SK-N-SH (cell line): ENCODE measurements at regions not wholly inside any gene's neighbourhood (a gene's known extent, or its start where the extent isn't known, plus 50 kb on each side); places are given as distances from the start of the nearest gene placed in this dataset.

Experiments
- CTCF ChIA-PET: fragments of 300-600, 350-600 bp; formaldehyde crosslinking; extraction: SDS; loops from one replicate; lab custom pipeline; 2021; lab: Yijun Ruan, JAX
- POLR2A ChIA-PET: fragments of 350-600 bp; sonication (Branson Sonifier 250); formaldehyde crosslinking; extraction: SDS; loops from one replicate; lab custom pipeline; 2020; ENCODE audit warnings: antibody characterized with exemption, inconsistent platforms; lab: Yijun Ruan, JAX
- DNase-seq: peaks from one replicate; pipeline ENCODE4 v3.0.0; 2012
- H2AFZ ChIP-seq: fragments of 200-600 bp; sonication (generic); 2 replicates; pipeline ENCODE4 v1.8.1; 2016; ENCODE audit warnings: antibody characterized with exemption, mild to moderate bottlenecking, low read depth
- H3F3A ChIP-seq: fragments of 200-600 bp; sonication (generic); replicated peaks from 2 replicates; pipeline ENCODE3; 2016; ENCODE audit warnings: antibody characterized with exemption, mild to moderate bottlenecking; ENCODE audit not compliant: insufficient read depth
- H3K27ac ChIP-seq, 2 experiments: fragments of 200-500 bp in 1 of 2; fragments of 200-600 bp in 1 of 2; sonication (Bioruptor generic) in 1 of 2; sonication (generic), shearing (Covaris generic) in 1 of 2; 2 replicates each; pipeline versions ENCODE4 v1.5.1 to v1.6.1; 2014 to 2016; ENCODE audit warnings: low read depth in 2 of 2, inconsistent platforms in 1 of 2, low read length in 1 of 2, mild to moderate bottlenecking in 1 of 2, mixed read lengths in 1 of 2
- H3K27me3 ChIP-seq: fragments of 200-600 bp; sonication (generic), shearing (Covaris generic); 2 replicates; pipeline ENCODE4 v1.6.1; 2016; ENCODE audit warnings: mixed run types; ENCODE audit not compliant: insufficient read depth
- H3K36me3 ChIP-seq, 2 experiments: fragments of 200-500 bp in 1 of 2; fragments of 200-600 bp in 1 of 2; sonication (Bioruptor generic) in 1 of 2; sonication (generic) in 1 of 2; replicated peaks in 1 of 2; 2 replicates each; pipeline versions ENCODE3 to v1.5.1; 2014 to 2016; ENCODE audit warnings: low read length in 1 of 2, mild to moderate bottlenecking in 1 of 2; ENCODE audit not compliant: insufficient read depth in 2 of 2, control insufficient read depth in 1 of 2
- H3K4me1 ChIP-seq, 2 experiments: fragments of 200-500 bp in 1 of 2; fragments of 200-600 bp in 1 of 2; sonication (Bioruptor generic) in 1 of 2; sonication (generic), shearing (Covaris generic) in 1 of 2; 2 replicates each; pipeline versions ENCODE4 v1.5.1 to v1.6.1; 2014 to 2016; ENCODE audit warnings: low read depth in 1 of 2, low read length in 1 of 2, mixed run types in 1 of 2; ENCODE audit not compliant: insufficient read depth in 2 of 2, control insufficient read depth in 1 of 2
- H3K4me2 ChIP-seq: fragments of 200-600 bp; sonication (generic), shearing (Covaris generic); 2 replicates; pipeline ENCODE4 v1.6.1; 2017; ENCODE audit warnings: mixed run types
- H3K4me3 ChIP-seq, 2 experiments: fragments of 200-500 bp in 1 of 2; fragments of 200-600 bp in 1 of 2; sonication (Bioruptor generic) in 1 of 2; sonication (generic), shearing (Covaris generic) in 1 of 2; 2 replicates each; pipeline versions ENCODE4 v1.5.1 to v1.8.1; 2014 to 2016; ENCODE audit warnings: low read depth in 2 of 2, inconsistent platforms in 1 of 2, low read length in 1 of 2, mild to moderate bottlenecking in 1 of 2, mixed read lengths in 1 of 2, moderate library complexity in 1 of 2
- H3K79me2 ChIP-seq: fragments of 200-600 bp; sonication (generic); 2 replicates; pipeline ENCODE4 v1.8.1; 2017; ENCODE audit warnings: mild to moderate bottlenecking; ENCODE audit not compliant: insufficient read depth
- H3K9ac ChIP-seq: fragments of 200-600 bp; sonication (generic); 2 replicates; pipeline ENCODE4 v1.6.1; 2017; ENCODE audit warnings: mixed run types
- H3K9me2 ChIP-seq: fragments of 200-600 bp; sonication (generic); 2 replicates; pipeline ENCODE4 v1.6.1; 2017; ENCODE audit warnings: mixed run types
- H3K9me3 ChIP-seq: fragments of 200-600 bp; sonication (generic); 2 replicates; pipeline ENCODE4 v1.6.1; 2017; ENCODE audit warnings: mixed run types, mild to moderate bottlenecking, moderate library complexity
- H4K20me1 ChIP-seq: fragments of 200-600 bp; sonication (generic); 2 replicates; pipeline ENCODE4 v1.6.1; 2017; ENCODE audit warnings: mild to moderate bottlenecking, mixed run types; ENCODE audit not compliant: insufficient read depth
- CHD2 ChIP-seq: fragments of 150-350 bp; IDR thresholded peaks from 2 replicates; pipeline ENCODE4 v1.6.1; 2018; ENCODE audit warnings: low read length; ENCODE audit not compliant: partially characterized antibody
- EP300 ChIP-seq, 2 experiments: IDR thresholded peaks; 2 replicates each; pipeline versions ENCODE4 v1.4.0 to v1.6.1; 2012; ENCODE audit warnings: borderline replicate concordance in 1 of 2, low read depth in 1 of 2, low read length in 1 of 2
- POLR2AphosphoS5 ChIP-seq: IDR thresholded peaks from 2 replicates; pipeline ENCODE4 v1.6.1; 2012; ENCODE audit warnings: low read depth, low read length
- RXRA ChIP-seq: IDR thresholded peaks from 2 replicates; pipeline ENCODE4 v1.4.0; 2012; ENCODE audit warnings: low read depth, mild to moderate bottlenecking, borderline replicate concordance
- TAF1 ChIP-seq: IDR thresholded peaks from 2 replicates; pipeline ENCODE4 v1.6.1; 2012; ENCODE audit warnings: low read depth, mild to moderate bottlenecking, low read length, moderate library complexity, borderline replicate concordance
- TCF12 ChIP-seq: IDR thresholded peaks from 2 replicates; pipeline ENCODE4 v1.4.0; 2012
- YY1 ChIP-seq: IDR thresholded peaks from 2 replicates; pipeline ENCODE4 v1.4.0; 2012; ENCODE audit warnings: low read depth, mild to moderate bottlenecking
- WGBS: methylation state at CpG from one replicate; pipeline ENCODE4 v1.1.6; 2017; ENCODE audit warnings: low lambda C conversion rate; 5-methylcytosine and 5-hydroxymethylcytosine counted together
- TF ChIP-seq, protein P1 (sequence below): IDR thresholded peaks from 2 replicates; pipeline ENCODE4; 2012

DNA sequence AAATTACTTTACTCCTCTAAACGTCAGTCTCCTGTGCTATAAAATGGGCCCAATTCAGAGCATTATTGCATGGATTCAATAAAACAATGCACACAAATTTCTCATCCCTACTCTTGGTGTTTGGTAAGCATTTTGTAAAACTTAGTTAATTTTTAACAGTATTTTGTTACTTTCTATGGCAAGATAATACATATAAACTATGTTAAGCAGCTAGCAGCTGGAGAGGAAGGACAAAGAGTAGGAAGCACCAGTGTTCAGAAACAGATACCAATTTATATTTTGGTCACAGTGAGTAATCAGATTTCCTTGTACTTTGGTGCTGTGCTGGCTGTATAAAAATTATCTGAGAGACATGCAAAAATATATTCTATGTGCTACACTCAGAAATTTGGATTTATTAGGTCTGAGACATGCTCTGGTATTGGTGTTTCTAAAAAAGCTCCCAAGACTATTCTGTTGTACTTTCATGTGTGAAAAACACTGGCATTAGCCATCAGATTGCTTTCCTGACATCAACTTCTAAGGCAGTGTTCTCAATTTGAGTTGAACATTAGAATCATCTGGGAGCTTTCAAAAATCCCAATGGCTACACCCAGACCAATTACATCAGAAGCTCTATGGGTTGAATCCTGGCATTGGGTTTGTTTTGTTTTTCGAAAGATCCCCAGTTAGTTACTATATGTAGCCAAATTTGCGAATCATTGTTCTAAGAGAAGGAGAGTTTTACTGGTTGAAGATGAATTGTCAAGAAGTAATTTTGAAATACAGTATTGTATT is 100.3 kb upstream of the C1orf87 start:
- Histone ChIP-seq H2AFZ (no peak overlapping the region), H3K27me3 (no peaks in the 10 kb centered on the region), H3K36me3 (no peaks in the 10 kb centered on the region), H4K20me1 (no peaks in the 10 kb centered on the region), H3K27ac (no peak overlapping the region), H3K4me3 (no peak overlapping the region), H3K9ac (no peak overlapping the region), H3K9me2 (no peaks in the 10 kb centered on the region), H3K4me1 (no peaks in the 10 kb centered on the region; a peak in 1 of 4 replicates), H3F3A (peaks cover 7% of the 10 kb centered on the region), H3K79me2 (no peaks in the 10 kb centered on the region), H3K9me3 (no peaks in the 10 kb centered on the region), H3K4me2 (no peak overlapping the region)
- DNase-seq = no peak
- WGBS = 55% methylated on average over 3 of the region's 3 CpGs
- POLR2A ChIA-PET = no interaction called here
- CTCF ChIA-PET = interaction anchor here (0.7 to 3.9 kb wide), 2 partner anchors 16 to 85 kb away, joined by 3 to 19 read pairs; no protein-coding TSS in a partner anchor
- TF ChIP-seq CHD2 (no peak), YY1 (no peak)

GRCh38 chr1:60173006-60173405 is 99.4 kb upstream of the C1orf87 start:
- Histone ChIP-seq H3K79me2 (no peaks in the 10 kb centered on the region), H3K9me2 (no peaks in the 10 kb centered on the region), H3K9me3 (no peaks in the 10 kb centered on the region), H3F3A (peaks cover 7% of the 10 kb centered on the region), H3K4me1 (no peaks in the 10 kb centered on the region; a peak in 1 of 4 replicates), H3K4me2 (no peak overlapping the region), H3K27me3 (no peaks in the 10 kb centered on the region), H3K9ac (no peak overlapping the region), H3K4me3 (no peak overlapping the region), H3K27ac (no peak overlapping the region), H4K20me1 (no peaks in the 10 kb centered on the region), H3K36me3 (no peaks in the 10 kb centered on the region), H2AFZ (no peak overlapping the region)
- ChIA-PET POLR2A (no interaction called here), CTCF (interaction anchor here (1.6 to 3.9 kb wide), 2 partner anchors 15 to 196 kb away, joined by 3 to 19 read pairs; no protein-coding TSS in a partner anchor)
- TF ChIP-seq RXRA = no peak
- WGBS = 71% methylated on average over 2 of the region's 2 CpGs
- DNase-seq = no peak

DNA sequence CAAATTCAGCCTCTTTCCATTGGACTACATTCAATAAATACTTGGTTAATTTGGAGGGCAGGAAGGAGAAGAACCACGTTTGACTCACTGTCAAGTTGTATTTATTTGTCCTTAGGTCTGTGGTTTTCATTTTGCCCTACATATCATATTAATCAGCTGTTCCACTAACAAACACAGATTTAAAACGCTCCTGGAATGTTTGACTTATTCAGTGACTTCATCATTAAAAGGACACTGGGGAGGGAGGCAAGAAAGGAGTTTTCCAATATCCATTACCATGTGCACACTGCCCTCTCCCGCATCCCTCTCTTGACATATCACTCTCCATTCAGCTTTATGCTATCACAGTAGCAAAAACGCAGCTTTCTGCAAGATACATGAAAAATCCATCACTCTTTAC is 98.2 kb upstream of the C1orf87 start:
- Histone ChIP-seq H3K9me2 (no peaks in the 10 kb centered on the region), H2AFZ (no peak overlapping the region), H3F3A (peaks cover 7% of the 10 kb centered on the region), H3K4me3 (no peak overlapping the region), H3K4me1 (no peaks in the 10 kb centered on the region; a peak in 1 of 4 replicates), H3K27ac (no peak overlapping the region), H3K27me3 (no peaks in the 10 kb centered on the region), H3K36me3 (no peaks in the 10 kb centered on the region), H3K79me2 (no peaks in the 10 kb centered on the region)
- 34% methylated on average over 4 of the region's 4 CpGs for WGBS
- TF ChIP-seq TCF12 = peak; percentile 55; the same call in 1 of the 2 replicates
- peak in 1 of 2 experiments; percentile 30; a peak in 1 of 4 replicates for TF ChIP-seq EP300 (IDR thresholded peaks at IDR 0.05; ENCODE audit: borderline replicate concordance in 1 of 2, low read depth in 1 of 2, low read length in 1 of 2)
- TF ChIP-seq TAF1 = no peak
- TF ChIP-seq, protein P1, sequence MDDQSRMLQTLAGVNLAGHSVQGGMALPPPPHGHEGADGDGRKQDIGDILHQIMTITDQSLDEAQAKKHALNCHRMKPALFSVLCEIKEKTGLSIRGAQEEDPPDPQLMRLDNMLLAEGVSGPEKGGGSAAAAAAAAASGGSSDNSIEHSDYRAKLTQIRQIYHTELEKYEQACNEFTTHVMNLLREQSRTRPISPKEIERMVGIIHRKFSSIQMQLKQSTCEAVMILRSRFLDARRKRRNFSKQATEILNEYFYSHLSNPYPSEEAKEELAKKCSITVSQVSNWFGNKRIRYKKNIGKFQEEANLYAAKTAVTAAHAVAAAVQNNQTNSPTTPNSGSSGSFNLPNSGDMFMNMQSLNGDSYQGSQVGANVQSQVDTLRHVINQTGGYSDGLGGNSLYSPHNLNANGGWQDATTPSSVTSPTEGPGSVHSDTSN = peak; percentile 71
- no peak for TF ChIP-seq POLR2AphosphoS5
- TF ChIP-seq, all 33 proteins: peak for 3
- no peak overlapping the region for H3K9ac ChIP-seq
- ChIA-PET CTCF (interaction anchor here (1.6 to 3.9 kb wide), 2 partner anchors 14 to 195 kb away, joined by 3 to 19 read pairs; no protein-coding TSS in a partner anchor), POLR2A (no interaction called here)
- no peaks in the 10 kb centered on the region for H4K20me1 ChIP-seq
- no peak overlapping the region for H3K4me2 ChIP-seq
- DNase-seq = no peak
- no peaks in the 10 kb centered on the region for H3K9me3 ChIP-seq
